ENCODE measurements at regions not wholly inside any gene's neighbourhood (a gene's known extent, or its start where the extent isn't known, plus 50 kb on each side); places are given as distances from the start of the nearest gene placed in this dataset.

DNA sequence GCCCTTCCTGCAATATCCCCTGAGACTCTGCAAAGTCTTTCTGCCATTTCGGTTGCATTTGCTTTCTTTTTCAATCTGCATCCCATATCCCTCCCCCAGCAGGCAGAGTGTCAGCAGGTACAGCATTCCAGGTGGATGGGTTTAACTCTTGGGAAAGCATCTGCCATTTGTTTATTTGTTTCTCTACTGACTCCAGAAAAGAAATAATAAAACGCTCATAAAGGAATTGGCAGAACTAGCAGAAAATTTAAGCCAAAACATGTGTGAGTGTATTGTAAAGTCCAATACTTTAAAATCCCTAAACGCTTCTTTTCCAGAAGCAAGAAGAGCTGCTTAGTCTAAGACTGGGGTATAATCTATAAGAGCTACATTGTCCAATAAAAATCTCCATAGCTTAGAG lies 393.8 kb downstream of the TNS3 start:
- Mint-ChIP-seq H3K4me3 (ENCODE audit: low read depth, unreplicated experiment) (no peak overlapping the region), H3K4me1 (ENCODE audit: low read depth, unreplicated experiment) (peaks cover 5% of the 10 kb centered on the region), H3K36me3 (ENCODE audit: insufficient read depth, unreplicated experiment) (no peaks in the 10 kb centered on the region), H3K27me3 (ENCODE audit: unreplicated experiment) (peaks cover 26% of the 10 kb centered on the region), H3K27ac (ENCODE audit: unreplicated experiment) (no peak overlapping the region), H3K9me3 (ENCODE audit: low read depth, unreplicated experiment) (no peaks in the 10 kb centered on the region)
- no TSS peak for BruUV-seq (replicated peaks)
- intact Hi-C loops (cut with micrococcal nuclease; ENCODE audit: unreplicated experiment), result no loop called here
- DNase-seq, result no peak
- TF ChIP-seq, protein P1, sequence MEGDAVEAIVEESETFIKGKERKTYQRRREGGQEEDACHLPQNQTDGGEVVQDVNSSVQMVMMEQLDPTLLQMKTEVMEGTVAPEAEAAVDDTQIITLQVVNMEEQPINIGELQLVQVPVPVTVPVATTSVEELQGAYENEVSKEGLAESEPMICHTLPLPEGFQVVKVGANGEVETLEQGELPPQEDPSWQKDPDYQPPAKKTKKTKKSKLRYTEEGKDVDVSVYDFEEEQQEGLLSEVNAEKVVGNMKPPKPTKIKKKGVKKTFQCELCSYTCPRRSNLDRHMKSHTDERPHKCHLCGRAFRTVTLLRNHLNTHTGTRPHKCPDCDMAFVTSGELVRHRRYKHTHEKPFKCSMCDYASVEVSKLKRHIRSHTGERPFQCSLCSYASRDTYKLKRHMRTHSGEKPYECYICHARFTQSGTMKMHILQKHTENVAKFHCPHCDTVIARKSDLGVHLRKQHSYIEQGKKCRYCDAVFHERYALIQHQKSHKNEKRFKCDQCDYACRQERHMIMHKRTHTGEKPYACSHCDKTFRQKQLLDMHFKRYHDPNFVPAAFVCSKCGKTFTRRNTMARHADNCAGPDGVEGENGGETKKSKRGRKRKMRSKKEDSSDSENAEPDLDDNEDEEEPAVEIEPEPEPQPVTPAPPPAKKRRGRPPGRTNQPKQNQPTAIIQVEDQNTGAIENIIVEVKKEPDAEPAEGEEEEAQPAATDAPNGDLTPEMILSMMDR (IDR thresholded peaks at IDR 0.05; ENCODE audit: unreplicated experiment), result no peak
- CTCF ChIA-PET, result interaction anchor here (0.6 to 0.8 kb wide), 2 partner anchors 66 to 530 kb away, joined by 3 read pairs; no protein-coding TSS in a partner anchor

DNA sequence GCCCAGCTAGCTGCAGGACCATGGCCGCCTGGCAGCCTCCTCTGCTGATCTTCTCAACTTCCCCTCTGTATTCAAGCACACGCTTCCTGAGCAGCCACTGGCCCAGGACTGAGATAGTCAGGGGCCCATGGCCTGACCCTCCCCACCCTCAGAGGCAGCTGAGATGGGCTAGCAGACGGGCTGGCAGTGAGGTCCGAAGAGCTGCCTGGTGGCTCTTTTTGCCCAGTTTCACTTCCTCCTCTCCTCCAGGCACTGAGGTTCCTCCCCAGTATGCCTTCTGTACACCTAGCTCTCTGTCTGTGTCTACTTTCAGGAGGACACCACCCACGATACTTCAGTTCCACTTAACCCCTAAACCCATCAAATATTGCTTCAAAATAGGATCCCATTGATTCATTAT lies 395.6 kb downstream of the TNS3 start:
- H3K27ac Mint-ChIP-seq (ENCODE audit: unreplicated experiment), result no peak overlapping the region
- H3K36me3 Mint-ChIP-seq (ENCODE audit: insufficient read depth, unreplicated experiment), result no peaks in the 10 kb centered on the region
- CTCF ChIA-PET, result interaction anchor here (0.6 to 1.0 kb wide), 2 partner anchors 14 to 615 kb away, joined by 3 to 5 read pairs; no protein-coding TSS in a partner anchor
- intact Hi-C loops (cut with micrococcal nuclease; ENCODE audit: unreplicated experiment), result no loop called here
- DNase-seq, result no peak
- TF ChIP-seq, protein P1 (IDR thresholded peaks at IDR 0.05; ENCODE audit: unreplicated experiment), result no peak
- no peaks in the 10 kb centered on the region for H3K4me1 Mint-ChIP-seq (ENCODE audit: low read depth, unreplicated experiment)
- peaks cover 30% of the 10 kb centered on the region for H3K27me3 Mint-ChIP-seq (ENCODE audit: unreplicated experiment)
- no peaks in the 10 kb centered on the region for H3K9me3 Mint-ChIP-seq (ENCODE audit: low read depth, unreplicated experiment)
- no TSS peak for BruUV-seq (replicated peaks)
- H3K4me3 Mint-ChIP-seq (ENCODE audit: low read depth, unreplicated experiment), result no peak overlapping the region

DNA sequence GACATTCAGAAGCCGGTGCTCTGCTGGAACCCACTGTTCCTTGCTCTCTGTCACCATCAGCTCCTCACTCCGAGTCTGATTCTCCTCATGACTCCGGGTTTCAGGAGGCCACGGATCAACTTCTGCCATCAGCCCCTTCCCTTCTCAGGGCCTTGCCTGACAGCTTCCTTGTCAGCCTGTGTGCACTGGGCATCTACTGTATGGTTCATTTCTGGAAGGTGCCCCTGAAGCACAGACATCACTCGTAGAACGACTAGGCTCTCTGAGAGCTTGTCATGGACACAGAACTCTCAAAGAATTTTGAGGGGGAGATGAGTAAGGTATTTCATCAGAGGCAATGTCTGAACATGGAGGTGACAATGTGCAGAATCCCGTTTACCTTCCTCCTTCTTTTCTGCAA lies 396.1 kb downstream of the TNS3 start:
- Mint-ChIP-seq H3K27ac (ENCODE audit: unreplicated experiment) (no peak overlapping the region), H3K27me3 (ENCODE audit: unreplicated experiment) (peaks cover 32% of the 10 kb centered on the region), H3K36me3 (ENCODE audit: insufficient read depth, unreplicated experiment) (no peaks in the 10 kb centered on the region), H3K9me3 (ENCODE audit: low read depth, unreplicated experiment) (no peaks in the 10 kb centered on the region), H3K4me1 (ENCODE audit: low read depth, unreplicated experiment) (no peaks in the 10 kb centered on the region), H3K4me3 (ENCODE audit: low read depth, unreplicated experiment) (no peak overlapping the region)
- BruUV-seq (replicated peaks), result no TSS peak
- CTCF ChIA-PET, result interaction anchor here (0.6 to 1.0 kb wide), 2 partner anchors 15 to 615 kb away, joined by 3 to 5 read pairs; no protein-coding TSS in a partner anchor
- no peak for DNase-seq
- TF ChIP-seq, protein P1 (IDR thresholded peaks at IDR 0.05; ENCODE audit: unreplicated experiment), result no peak
- intact Hi-C loops (cut with micrococcal nuclease; ENCODE audit: unreplicated experiment), result no loop called here

DNA sequence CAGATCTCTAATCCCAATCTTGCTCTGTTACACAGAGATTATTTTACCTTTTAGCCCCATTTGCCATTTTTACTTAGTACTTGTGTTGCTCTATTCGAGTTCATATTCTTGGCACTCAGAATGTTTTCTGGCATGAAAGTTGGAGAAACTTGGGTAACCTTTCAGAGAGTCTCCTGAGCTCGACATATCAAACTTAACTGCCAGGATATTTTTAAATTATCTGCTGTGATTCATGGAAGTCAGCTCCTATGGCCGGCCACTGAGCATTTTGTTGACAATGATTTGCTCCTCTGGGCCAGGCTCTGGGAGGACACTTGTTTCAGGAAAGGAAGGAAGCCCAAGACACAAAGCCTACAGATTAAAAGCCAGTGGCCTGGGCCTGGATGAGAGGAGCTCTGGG lies 396.7 kb downstream of the TNS3 start:
- intact Hi-C loops (cut with micrococcal nuclease; ENCODE audit: unreplicated experiment), result no loop called here
- Mint-ChIP-seq H3K27me3 (ENCODE audit: unreplicated experiment) (peaks cover 32% of the 10 kb centered on the region), H3K36me3 (ENCODE audit: insufficient read depth, unreplicated experiment) (no peaks in the 10 kb centered on the region), H3K4me1 (ENCODE audit: low read depth, unreplicated experiment) (peaks cover 6% of the 10 kb centered on the region), H3K27ac (ENCODE audit: unreplicated experiment) (no peak overlapping the region), H3K4me3 (ENCODE audit: low read depth, unreplicated experiment) (no peak overlapping the region), H3K9me3 (ENCODE audit: low read depth, unreplicated experiment) (no peaks in the 10 kb centered on the region)
- TF ChIP-seq, protein P1 (IDR thresholded peaks at IDR 0.05; ENCODE audit: unreplicated experiment), result no peak
- BruUV-seq (replicated peaks), result no TSS peak
- CTCF ChIA-PET, result no interaction called here
- DNase-seq, result no peak

Measured in Calu3 (cell line).